ENCODE measurements at regions not wholly inside any gene's neighbourhood (a gene's known extent, or its start where the extent isn't known, plus 50 kb on each side); places are given as distances from the start of the nearest gene placed in this dataset.
"Not testable (repeated sequence)": the region's sequence is repeated elsewhere in the genome, so short reads cannot be mapped to it uniquely, and the experiment has no call there.

GRCh38 chr11:42777776-42778175 lies 534.0 kb upstream of the API5 start:
- no peak for TF ChIP-seq CTCF (IDR thresholded peaks at IDR 0.05; ENCODE audit: low read depth, low read length)
- Histone ChIP-seq H3K4me3 (no peak overlapping the region), H3K4me1 (ENCODE audit: low read depth) (no peaks in the 10 kb centered on the region), H3K27ac (no peak overlapping the region), H3K36me3 (no peaks in the 10 kb centered on the region), H3K9me3 (ENCODE audit: low read depth) (no peaks in the 10 kb centered on the region), H3K27me3 (no peaks in the 10 kb centered on the region)
- DNase-seq (ENCODE audit: low read depth in 1 of 2, low spot score in 1 of 2): no peak

- H3K27ac ChIP-seq: no peak overlapping the region
- no peaks in the 10 kb centered on the region for H3K27me3 ChIP-seq
- H3K4me3 ChIP-seq: no peak overlapping the region
- H3K4me1 ChIP-seq (ENCODE audit: low read depth): no peaks in the 10 kb centered on the region
- no peak for TF ChIP-seq CTCF (IDR thresholded peaks at IDR 0.05; ENCODE audit: low read depth, low read length)
- H3K36me3 ChIP-seq: no peaks in the 10 kb centered on the region
- no peaks in the 10 kb centered on the region for H3K9me3 ChIP-seq (ENCODE audit: low read depth)
- no peak for DNase-seq (ENCODE audit: low read depth in 1 of 2, low spot score in 1 of 2)
Observed at GRCh38 chr11:42778193-42778592, 533.6 kb upstream of the API5 start.

GRCh38 chr11:42779555-42779954 lies 532.2 kb upstream of the API5 start:
- Histone ChIP-seq H3K36me3 (no peaks in the 10 kb centered on the region), H3K4me3 (no peak overlapping the region), H3K27me3 (no peaks in the 10 kb centered on the region), H3K27ac (no peak overlapping the region), H3K4me1 (ENCODE audit: low read depth) (no peaks in the 10 kb centered on the region), H3K9me3 (ENCODE audit: low read depth) (no peaks in the 10 kb centered on the region)
- DNase-seq (ENCODE audit: low read depth in 1 of 2, low spot score in 1 of 2): no peak
- TF ChIP-seq CTCF (IDR thresholded peaks at IDR 0.05; ENCODE audit: low read depth, low read length): no peak

- no peaks in the 10 kb centered on the region for H3K27me3 ChIP-seq
- H3K4me1 ChIP-seq (ENCODE audit: low read depth): no peaks in the 10 kb centered on the region
- no peak for TF ChIP-seq CTCF (IDR thresholded peaks at IDR 0.05; ENCODE audit: low read depth, low read length)
- H3K36me3 ChIP-seq: no peaks in the 10 kb centered on the region
- no peak overlapping the region for H3K27ac ChIP-seq
- no peak overlapping the region for H3K4me3 ChIP-seq
- DNase-seq (ENCODE audit: low read depth in 1 of 2, low spot score in 1 of 2): no peak
- no peaks in the 10 kb centered on the region for H3K9me3 ChIP-seq (ENCODE audit: low read depth)
Observed at GRCh38 chr11:42786981-42787380, 524.8 kb upstream of the API5 start.

- not testable (repeated sequence) for H3K9me3 ChIP-seq (ENCODE audit: low read depth); H3K27me3 ChIP-seq; H3K36me3 ChIP-seq; H3K4me1 ChIP-seq (ENCODE audit: low read depth); H3K4me3 ChIP-seq; DNase-seq (ENCODE audit: low read depth in 1 of 2, low spot score in 1 of 2); H3K27ac ChIP-seq
Observed at GRCh38 chr11:42795483-42795882, 516.3 kb upstream of the API5 start.

GRCh38 chr11:42800041-42800440 lies 511.8 kb upstream of the API5 start:
- H3K27ac ChIP-seq: no peak overlapping the region
- H3K4me3 ChIP-seq: no peak overlapping the region
- H3K36me3 ChIP-seq: no peaks in the 10 kb centered on the region
- H3K27me3 ChIP-seq: no peaks in the 10 kb centered on the region
- no peaks in the 10 kb centered on the region for H3K9me3 ChIP-seq (ENCODE audit: low read depth)
- no peaks in the 10 kb centered on the region for H3K4me1 ChIP-seq (ENCODE audit: low read depth)
- DNase-seq (ENCODE audit: low read depth in 1 of 2, low spot score in 1 of 2): no peak
- no peak for TF ChIP-seq CTCF (IDR thresholded peaks at IDR 0.05; ENCODE audit: low read depth, low read length)

Measured in cardiac muscle cell (in vitro differentiated cells and primary cell).